WERI-Rb-1 (cell line): ENCODE measurements at regions not wholly inside any gene's neighbourhood (a gene's known extent, or its start where the extent isn't known, plus 50 kb on each side); places are given as distances from the start of the nearest gene placed in this dataset.

Experiments used
- DNase-seq: peaks from one replicate; pipeline ENCODE4 v3.0.0-alpha.2; 2020
- H3K27ac ChIP-seq: fragments of 250-450 bp; sonication (Bioruptor Pico); 2 replicates; pipeline ENCODE4 v1.5.1; 2020; ENCODE audit warnings: mild to moderate bottlenecking, moderate library complexity
- H3K27me3 ChIP-seq: fragments of 250-450 bp; sonication (Bioruptor Pico); 2 replicates; pipeline ENCODE4 v1.5.1; 2021; ENCODE audit warnings: mild to moderate bottlenecking, low read depth, moderate library complexity; ENCODE audit not compliant: insufficient read depth, severe bottlenecking
- H3K36me3 ChIP-seq: fragments of 250-450 bp; sonication (Bioruptor Pico); 2 replicates; pipeline ENCODE4 v1.5.1; 2020; ENCODE audit warnings: mild to moderate bottlenecking, moderate library complexity
- H3K4me3 ChIP-seq: 2 replicates; pipeline ENCODE4 v1.5.1; 2011; ENCODE audit warnings: low read depth, mild to moderate bottlenecking, control low read depth, low read length
- H3K9me3 ChIP-seq: fragments of 250-450 bp; sonication (Bioruptor Pico); 2 replicates; pipeline ENCODE4 v1.5.1; 2021; ENCODE audit warnings: mild to moderate bottlenecking, moderate library complexity; ENCODE audit not compliant: severe bottlenecking
- CTCF ChIP-seq: IDR thresholded peaks from 2 replicates; pipeline ENCODE4 v1.5.1; 2011; ENCODE audit warnings: low read depth, mild to moderate bottlenecking, control low read depth, inconsistent platforms, low read length

DNA sequence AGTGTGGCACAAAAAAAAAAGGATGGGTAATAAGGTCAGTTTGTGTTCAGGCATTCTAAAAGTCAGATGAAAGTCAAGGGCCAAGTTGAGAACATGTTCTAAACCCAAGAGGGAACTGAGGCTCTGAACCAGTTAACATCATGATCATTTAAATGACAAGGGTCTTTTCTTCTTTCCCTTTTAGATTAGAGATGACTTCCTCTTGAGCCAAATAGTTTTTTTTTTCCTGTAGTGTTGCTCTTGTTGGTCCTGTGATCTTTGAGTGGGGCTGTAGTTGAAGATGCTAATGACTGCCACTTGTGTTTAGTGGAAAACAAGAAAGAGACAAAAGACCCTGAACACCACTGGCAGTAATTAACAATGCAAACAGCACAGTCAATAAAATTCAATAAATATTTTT is 482.7 kb upstream of the SYT4 start:
- no peak for TF ChIP-seq CTCF
- Histone ChIP-seq H3K36me3 (no peaks in the 10 kb centered on the region), H3K27me3 (peaks cover 38% of the 10 kb centered on the region), H3K9me3 (no peaks in the 10 kb centered on the region), H3K27ac (no peak overlapping the region), H3K4me3 (no peak overlapping the region)
- DNase-seq: no peak

- H3K4me3 ChIP-seq: no peak overlapping the region
- no peak for DNase-seq
- H3K27ac ChIP-seq: no peak overlapping the region
- no peaks in the 10 kb centered on the region for H3K9me3 ChIP-seq
- H3K36me3 ChIP-seq: no peaks in the 10 kb centered on the region
- peaks cover 41% of the 10 kb centered on the region for H3K27me3 ChIP-seq
- no peak for TF ChIP-seq CTCF
Observed at GRCh38 chr18:43772907-43773306, 495.6 kb upstream of the SYT4 start.

GRCh38 chr18:43774497-43774896 is 497.2 kb upstream of the SYT4 start:
- Histone ChIP-seq H3K4me3 (no peak overlapping the region), H3K27me3 (peaks cover 39% of the 10 kb centered on the region), H3K27ac (no peak overlapping the region), H3K36me3 (no peaks in the 10 kb centered on the region), H3K9me3 (no peaks in the 10 kb centered on the region)
- no peak for DNase-seq
- TF ChIP-seq CTCF: no peak

GRCh38 chr18:43775591-43775990 is 498.3 kb upstream of the SYT4 start:
- no peak for TF ChIP-seq CTCF
- Histone ChIP-seq H3K4me3 (no peak overlapping the region), H3K27ac (no peak overlapping the region), H3K27me3 (peaks cover 30% of the 10 kb centered on the region), H3K36me3 (no peaks in the 10 kb centered on the region), H3K9me3 (no peaks in the 10 kb centered on the region)
- DNase-seq: no peak

- Histone ChIP-seq H3K4me3 (no peak overlapping the region), H3K9me3 (no peaks in the 10 kb centered on the region), H3K27ac (no peak overlapping the region), H3K36me3 (no peaks in the 10 kb centered on the region), H3K27me3 (peaks cover 37% of the 10 kb centered on the region)
- no peak for DNase-seq
- no peak for TF ChIP-seq CTCF
Observed at GRCh38 chr18:43776997-43777396, 499.7 kb upstream of the SYT4 start.

- TF ChIP-seq CTCF: no peak
Observed at GRCh38 chr18:43777636-43778304, 500.5 kb upstream of the SYT4 start.

More at GRCh38 chr18:43777636-43778304, 500.5 kb upstream of the SYT4 start:
- H3K4me3 ChIP-seq: no peak overlapping the region
- DNase-seq: no peak
- H3K36me3 ChIP-seq: no peaks in the 10 kb centered on the region
- peaks cover 33% of the 10 kb centered on the region for H3K27me3 ChIP-seq
- no peaks in the 10 kb centered on the region for H3K9me3 ChIP-seq
- no peak overlapping the region for H3K27ac ChIP-seq
